Lower leg skin (tissue), 4 donors: ENCODE measurements at regions not wholly inside any gene's neighbourhood (a gene's known extent, or its start where the extent isn't known, plus 50 kb on each side); places are given as distances from the start of the nearest gene placed in this dataset.
"Not testable (repeated sequence)": the region's sequence is repeated elsewhere in the genome, so short reads cannot be mapped to it uniquely, and the experiment has no call there.

Experiments
- DNase-seq, 2 donors: peaks; one replicate each; pipeline ENCODE4 v3.0.0-alpha.2; 2019; ENCODE audit warnings: low spot score in 2 of 2
- H3K4me3 ChIP-seq: fragments of 200-600 bp; sonication (generic); 2 replicates; pipeline ENCODE4 v1.5.1; 2017; ENCODE audit warnings: mild to moderate bottlenecking, low read depth; ENCODE audit not compliant: poor library complexity, severe bottlenecking
- CTCF ChIP-seq, 3 donors: fragments of 450-650 bp; IDR thresholded peaks; one replicate each; pipeline ENCODE4 v1.5.1; 2016; ENCODE audit warnings: antibody characterized with exemption in 3 of 3, mild to moderate bottlenecking in 3 of 3, moderate library complexity in 2 of 3
- POLR2A ChIP-seq, 2 donors: fragments of 450-650 bp; IDR thresholded peaks; one replicate each; pipeline ENCODE4 v1.6.1; 2016 to 2017; ENCODE audit warnings: antibody characterized with exemption in 2 of 2, mild to moderate bottlenecking in 1 of 2, moderate library complexity in 1 of 2
- WGBS, 2 donors: methylation state at CpG; one replicate each; pipeline ENCODE4 v1.1.5; 2018; 5-methylcytosine and 5-hydroxymethylcytosine counted together
- intact Hi-C: fragments of 100-400 bp; cut with DNase I; formaldehyde crosslinking; loops from one replicate; pipeline ENCODE4 v1.15.0; 2023; ENCODE audit warnings: low total_unique reads
- microRNA-seq, 2 donors: library from miRNA; unstranded; fragments of <30 nt; microRNA quantifications; one replicate each; pipeline ENCODE4, GENCODE V29; 2016; ENCODE audit warnings: borderline replicate concordance in 2 of 2, borderline number of aligned reads in 1 of 2

DNA sequence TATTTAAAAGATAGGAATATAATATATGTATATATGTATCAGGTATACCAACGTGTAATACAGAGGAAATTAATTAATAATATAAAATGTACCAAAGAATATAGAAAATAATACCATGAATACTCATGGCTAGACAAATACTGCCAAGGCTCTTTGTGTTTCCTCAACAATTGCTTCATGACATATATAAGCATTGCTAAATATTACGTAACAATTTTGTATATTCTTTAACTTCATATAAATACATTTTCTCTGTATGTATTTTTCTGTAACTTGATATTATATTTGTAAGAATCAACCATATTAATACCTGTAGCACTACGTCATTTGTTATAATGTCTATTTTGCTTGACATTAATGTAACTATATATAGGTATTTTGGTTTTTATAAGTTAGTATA lies 104.0 kb downstream of the CEP44 start:
- 68 to 70% methylated on average over 3 of the region's 3 CpGs for WGBS, 2 donors
- intact Hi-C loops = no loop called here
- H3K4me3 ChIP-seq = no peak overlapping the region
- DNase-seq = no peak
- TF ChIP-seq CTCF (IDR thresholded peaks at IDR 0.05) (no peak), POLR2A (IDR thresholded peaks at IDR 0.05) (no peak)

GRCh38 chr4:174387143-174387542 lies 103.4 kb downstream of the CEP44 start:
- no peak for TF ChIP-seq POLR2A (IDR thresholded peaks at IDR 0.05)
- TF ChIP-seq CTCF (IDR thresholded peaks at IDR 0.05) = no peak
- intact Hi-C loops = no loop called here
- no peak overlapping the region for H3K4me3 ChIP-seq
- DNase-seq = no peak
- WGBS, 2 donors = 19 to 21% methylated on average over 2 of the region's 2 CpGs

DNA sequence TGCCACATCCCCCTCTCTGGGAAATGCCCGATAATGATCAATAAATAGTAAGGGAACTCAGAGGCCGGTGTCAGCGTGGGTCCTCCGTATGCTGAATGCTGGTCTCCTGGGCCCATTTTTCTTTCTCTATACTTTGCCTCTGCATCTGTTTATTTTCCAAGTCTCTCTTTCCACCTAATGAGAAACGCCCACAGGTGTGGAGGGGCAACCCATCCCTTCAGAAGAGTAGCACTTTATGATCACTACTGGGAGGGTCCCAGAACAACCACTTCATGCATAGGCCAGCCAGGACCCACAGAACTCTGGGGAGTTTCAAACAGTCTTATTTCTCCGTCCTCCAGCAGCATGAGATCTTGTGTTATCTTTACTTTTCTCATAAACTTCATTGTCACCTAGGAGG lies 100.1 kb downstream of the CEP44 start:
- 88 to 90% methylated on average over 6 of the region's 6 CpGs for WGBS, 2 donors
- no peak overlapping the region for H3K4me3 ChIP-seq
- TF ChIP-seq POLR2A (IDR thresholded peaks at IDR 0.05) = no peak
- no peak for TF ChIP-seq CTCF (IDR thresholded peaks at IDR 0.05)
- intact Hi-C loops = no loop called here
- no peak for DNase-seq

GRCh38 chr4:174382938-174383605 lies 99.4 kb downstream of the CEP44 start:
- intact Hi-C loops, H3K4me3 ChIP-seq, DNase-seq: not testable (repeated sequence)
- WGBS, 2 donors = 62% methylated on average over 6 of the region's 6 CpGs

Small RNA genes lying in the stretch of these regions (microRNA-seq; reads per million reads assigned to microRNA genes)
- gene MIR4276 = 0 reads per million in 2 donors
